Vagina (tissue), 2 donors: ENCODE measurements at regions not wholly inside any gene's neighbourhood (a gene's known extent, or its start where the extent isn't known, plus 50 kb on each side); places are given as distances from the start of the nearest gene placed in this dataset.
A peak's percentile ranks its signal among the peaks of the same experiment; 100 is the strongest.

ENCODE experiments used
- DNase-seq, 2 donors: peaks; one replicate each; pipeline ENCODE4 v3.0.0-alpha.2; 2017; ENCODE audit errors: extremely low spot score in 2 of 2
- H3K27ac ChIP-seq: fragments of 200-600 bp; sonication (generic); one replicate; pipeline ENCODE4 v1.5.1; 2019
- H3K27me3 ChIP-seq: fragments of 200-600 bp; sonication (generic); one replicate; pipeline ENCODE4 v1.5.1; 2019
- H3K36me3 ChIP-seq, 2 donors: fragments of 200-600 bp; sonication (generic); one replicate each; pipeline ENCODE4 v1.5.1; 2017 to 2019
- H3K4me1 ChIP-seq: fragments of 200-600 bp; sonication (generic); one replicate; pipeline ENCODE4 v1.5.1; 2019
- H3K4me3 ChIP-seq, 2 donors: fragments of 200-600 bp; sonication (generic); 1 replicate in 1 of 2; 2 replicates in 1 of 2; pipeline ENCODE4 v1.5.1; 2016 to 2019
- H3K9me3 ChIP-seq: fragments of 200-600 bp; sonication (generic); one replicate; pipeline ENCODE4 v1.5.1; 2019
- CTCF ChIP-seq, 3 experiments: fragments of 450-650 bp in 2 of 3; fragments of 200-600 bp in 1 of 3; sonication (generic) in 1 of 3; IDR thresholded peaks; one replicate each; pipeline ENCODE4 v1.5.1; 2017 to 2019; ENCODE audit warnings: antibody characterized with exemption in 3 of 3, mild to moderate bottlenecking in 2 of 3, moderate library complexity in 2 of 3
- POLR2A ChIP-seq, 2 donors: fragments of 450-650 bp; IDR thresholded peaks; one replicate each; pipeline ENCODE4 v1.6.1; 2017; ENCODE audit warnings: antibody characterized with exemption in 2 of 2, mild to moderate bottlenecking in 2 of 2, moderate library complexity in 2 of 2
- POLR2AphosphoS5 ChIP-seq, 2 donors: sonication (generic); formaldehyde crosslinking; IDR thresholded peaks; one replicate each; pipeline ENCODE4 v1.9.0; 2017; ENCODE audit warnings: antibody characterized with exemption in 2 of 2, mild to moderate bottlenecking in 2 of 2, low read depth in 1 of 2; ENCODE audit not compliant: insufficient read depth in 1 of 2
- intact Hi-C: fragments of 100-400 bp; cut with DNase I; formaldehyde crosslinking; loops from one replicate; pipeline ENCODE4 v1.15.1; 2023

- H3K36me3 ChIP-seq, result no peaks in the 10 kb centered on the region
- H3K27me3 ChIP-seq, result no peaks in the 10 kb centered on the region
- no peak for DNase-seq
- H3K27ac ChIP-seq, result peak overlapping the region; percentile 42
- H3K9me3 ChIP-seq, result no peaks in the 10 kb centered on the region
- H3K4me1 ChIP-seq, result peaks cover 54% of the 10 kb centered on the region
- no peak overlapping the region for H3K4me3 ChIP-seq
- no peak for TF ChIP-seq POLR2A (IDR thresholded peaks at IDR 0.05)
- no peak for TF ChIP-seq POLR2AphosphoS5 (IDR thresholded peaks at IDR 0.05; ENCODE audit: insufficient read depth in 1 of 2, low read depth in 1 of 2)
- no peak for TF ChIP-seq CTCF (IDR thresholded peaks at IDR 0.05)
- intact Hi-C loops, result no loop called here
Observed at GRCh38 chr6:113634352-113635163, 222.6 kb upstream of the MARCKS start.

GRCh38 chr6:113635222-113635986 lies 221.7 kb upstream of the MARCKS start:
- no peak for DNase-seq
- Histone ChIP-seq H3K27ac (peak overlapping the region; percentile 42), H3K27me3 (no peaks in the 10 kb centered on the region), H3K36me3 (no peaks in the 10 kb centered on the region), H3K4me3 (no peak overlapping the region), H3K9me3 (no peaks in the 10 kb centered on the region), H3K4me1 (peaks cover 54% of the 10 kb centered on the region)
- intact Hi-C loops, result no loop called here
- TF ChIP-seq POLR2AphosphoS5 (IDR thresholded peaks at IDR 0.05; ENCODE audit: insufficient read depth in 1 of 2, low read depth in 1 of 2), result no peak
- TF ChIP-seq CTCF (IDR thresholded peaks at IDR 0.05), result no peak
- no peak for TF ChIP-seq POLR2A (IDR thresholded peaks at IDR 0.05)

GRCh38 chr6:113636357-113636824 lies 220.8 kb upstream of the MARCKS start:
- no peak for TF ChIP-seq CTCF (IDR thresholded peaks at IDR 0.05)
- TF ChIP-seq POLR2A (IDR thresholded peaks at IDR 0.05), result no peak
- TF ChIP-seq POLR2AphosphoS5 (IDR thresholded peaks at IDR 0.05; ENCODE audit: insufficient read depth in 1 of 2, low read depth in 1 of 2), result no peak
- no peak for DNase-seq
- H3K36me3 ChIP-seq, result no peaks in the 10 kb centered on the region
- H3K4me3 ChIP-seq, result no peak overlapping the region
- intact Hi-C loops, result no loop called here
- no peak overlapping the region for H3K27ac ChIP-seq
- peaks cover 44% of the 10 kb centered on the region for H3K4me1 ChIP-seq
- no peaks in the 10 kb centered on the region for H3K9me3 ChIP-seq
- H3K27me3 ChIP-seq, result no peaks in the 10 kb centered on the region

GRCh38 chr6:113640051-113640450 lies 217.1 kb upstream of the MARCKS start:
- Histone ChIP-seq H3K36me3 (no peaks in the 10 kb centered on the region), H3K9me3 (no peaks in the 10 kb centered on the region), H3K27me3 (no peaks in the 10 kb centered on the region), H3K27ac (no peak overlapping the region), H3K4me3 (no peak overlapping the region), H3K4me1 (peaks cover 30% of the 10 kb centered on the region)
- DNase-seq, result no peak
- TF ChIP-seq POLR2A (IDR thresholded peaks at IDR 0.05), result no peak
- no peak for TF ChIP-seq POLR2AphosphoS5 (IDR thresholded peaks at IDR 0.05; ENCODE audit: insufficient read depth in 1 of 2, low read depth in 1 of 2)
- TF ChIP-seq CTCF (IDR thresholded peaks at IDR 0.05), result no peak
- intact Hi-C loops, result no loop called here
